HL-60 (cell line): ENCODE measurements at regions not wholly inside any gene's neighbourhood (a gene's known extent, or its start where the extent isn't known, plus 50 kb on each side); places are given as distances from the start of the nearest gene placed in this dataset.

Experiments used
- DNase-seq, 2 experiments: peaks; one replicate each; pipeline ENCODE4 v3.0.0-alpha.2; 2010 to 2020; ENCODE audit warnings: low read depth in 1 of 2, low spot score in 1 of 2
- H3K27ac ChIP-seq: fragments of 250-450 bp; sonication (Bioruptor Pico); replicated peaks from 2 replicates; pipeline ENCODE4 v1.5.1; 2020; ENCODE audit warnings: mild to moderate bottlenecking, moderate library complexity
- H3K27me3 ChIP-seq: fragments of 250-450 bp; sonication (Bioruptor Pico); 2 replicates; pipeline ENCODE4 v1.5.1; 2021; ENCODE audit warnings: mild to moderate bottlenecking, moderate library complexity; ENCODE audit not compliant: insufficient read depth, poor library complexity, severe bottlenecking
- H3K4me3 ChIP-seq: replicated peaks from 2 replicates; pipeline ENCODE4 v1.5.1; 2011; ENCODE audit warnings: mild to moderate bottlenecking, control low read depth, low read length; ENCODE audit not compliant: insufficient read depth
- CTCF ChIP-seq: IDR thresholded peaks from one replicate; pipeline ENCODE4 v1.5.1; 2011; ENCODE audit warnings: low read length, control low read depth, inconsistent platforms; ENCODE audit not compliant: insufficient read depth
- GABPA ChIP-seq: IDR thresholded peaks from 2 replicates; pipeline ENCODE4 v1.6.1; 2012; ENCODE audit warnings: low read depth
- POLR2AphosphoS5 ChIP-seq: IDR thresholded peaks from 2 replicates; pipeline ENCODE4 v1.6.1; 2012; ENCODE audit warnings: low read depth
- REST ChIP-seq: IDR thresholded peaks from 2 replicates; pipeline ENCODE4 v1.6.1; 2012; ENCODE audit warnings: low read depth; ENCODE audit not compliant: insufficient replicate concordance
- SPI1 ChIP-seq: IDR thresholded peaks from 2 replicates; pipeline ENCODE4 v1.6.1; 2012; ENCODE audit warnings: low read depth, mild to moderate bottlenecking, borderline replicate concordance

DNA sequence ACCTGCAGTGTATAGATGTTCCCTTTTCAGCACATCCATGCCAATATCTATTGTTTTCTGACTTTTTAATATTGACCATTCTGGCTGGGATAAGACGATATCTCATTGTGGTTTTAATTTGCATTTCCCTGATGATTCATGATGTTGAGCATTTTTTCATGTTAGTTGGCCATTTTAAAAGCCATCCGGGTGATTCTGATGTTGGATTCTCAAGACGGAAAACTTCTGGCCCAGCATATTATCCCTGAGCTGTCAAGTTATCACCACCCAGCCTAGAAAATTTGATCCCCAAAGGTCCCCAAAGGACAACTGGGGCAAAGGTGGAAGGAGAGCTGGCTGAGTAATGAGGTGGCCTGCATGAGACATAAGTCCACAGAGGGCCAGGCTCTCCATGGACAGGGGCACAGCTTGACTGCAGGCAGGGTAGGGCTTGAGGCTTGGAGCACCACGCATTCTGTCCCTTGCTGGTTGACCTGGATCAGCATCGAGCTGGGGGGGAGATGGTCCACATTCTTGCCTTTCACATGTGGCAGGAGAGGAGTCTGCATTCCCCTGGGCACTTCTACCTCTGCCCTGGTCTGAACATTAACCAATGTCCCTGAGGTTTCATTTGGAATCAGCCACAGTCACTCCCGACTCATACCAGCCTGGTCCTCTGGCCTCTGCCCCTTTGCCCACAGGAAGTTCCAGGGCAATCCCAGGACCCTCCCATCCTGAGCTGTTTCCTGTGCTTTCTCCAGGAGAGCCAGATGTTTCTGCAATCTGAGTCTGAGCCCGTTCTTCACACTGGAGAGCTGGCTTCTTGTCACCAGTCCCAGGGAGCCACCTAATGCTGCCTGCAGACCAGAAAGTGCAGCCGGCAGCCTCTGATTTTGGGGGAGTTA, 69.2 kb downstream of the ISG20 start:
- Histone ChIP-seq H3K27me3 (peaks cover 33% of the 10 kb centered on the region), H3K27ac (no peak overlapping the region), H3K4me3 (no peak overlapping the region)
- TF ChIP-seq SPI1 (no peak), GABPA (no peak), POLR2AphosphoS5 (no peak), REST (no peak), CTCF (no peak)
- DNase-seq = no peak

DNA sequence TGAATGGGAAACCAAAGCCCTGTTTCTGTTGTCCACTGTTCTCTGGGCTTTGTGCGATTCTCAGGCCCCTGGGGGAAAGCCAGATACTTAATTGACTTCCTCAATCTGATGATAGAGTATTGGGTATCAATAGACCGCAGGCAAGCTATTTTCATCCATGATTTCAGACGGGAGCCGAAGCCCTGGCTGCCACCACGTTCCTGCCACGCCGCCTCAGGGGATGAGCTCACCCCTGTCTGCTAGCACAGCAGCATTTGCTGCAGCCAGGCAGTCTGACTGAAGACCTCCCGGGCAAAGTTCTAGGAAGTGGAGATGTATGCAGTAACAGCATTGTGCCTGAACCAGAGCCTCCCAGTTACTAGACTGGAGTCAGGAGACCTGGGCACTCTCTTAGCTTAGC, 69.8 kb downstream of the ISG20 start:
- peak; percentile 11 to 12 for DNase-seq
- no peak for TF ChIP-seq POLR2AphosphoS5
- TF ChIP-seq GABPA = no peak
- TF ChIP-seq REST = no peak
- peak; percentile 20; the same call in 1 of the 2 replicates for TF ChIP-seq SPI1
- no peak for TF ChIP-seq CTCF
- H3K4me3 ChIP-seq = no peak overlapping the region
- no peak overlapping the region for H3K27ac ChIP-seq
- peaks cover 32% of the 10 kb centered on the region for H3K27me3 ChIP-seq

DNA sequence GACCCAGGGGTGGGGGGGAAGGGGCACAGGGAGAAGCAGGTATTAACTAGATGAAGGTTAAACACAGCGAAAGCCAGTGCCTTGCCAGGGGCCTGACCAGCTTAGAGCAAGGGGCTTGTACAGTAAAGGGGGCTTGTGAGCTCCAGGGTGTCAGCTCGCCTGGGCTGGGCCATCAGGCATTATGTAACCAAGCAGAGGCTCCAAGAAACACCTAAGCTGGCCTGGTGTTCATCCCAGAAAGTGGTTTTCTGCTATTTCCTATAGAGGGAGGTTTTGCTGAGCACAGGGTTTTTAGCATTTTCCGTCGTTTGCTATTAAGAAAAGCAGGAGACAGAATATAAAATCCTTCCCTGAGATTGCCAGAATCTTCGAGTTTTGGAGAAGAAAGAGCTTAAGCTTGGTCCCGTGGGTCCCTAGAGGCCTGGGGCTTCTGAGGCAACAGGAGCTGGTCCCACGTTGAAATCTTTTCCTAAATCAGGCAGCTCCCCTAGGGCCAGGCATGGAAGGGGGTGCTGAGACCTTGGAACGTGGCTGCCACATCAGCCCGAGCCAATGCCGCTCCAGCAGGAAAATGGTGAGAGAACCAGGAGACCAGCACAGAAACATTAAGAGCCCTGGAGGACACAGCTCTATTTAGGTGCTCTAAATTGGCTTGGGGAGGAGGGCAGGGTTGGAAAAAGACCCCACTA, 71.4 kb downstream of the ISG20 start:
- DNase-seq = no peak
- TF ChIP-seq SPI1 (no peak), GABPA (no peak), POLR2AphosphoS5 (no peak), REST (no peak)
- no peak overlapping the region for H3K4me3 ChIP-seq
- H3K27ac ChIP-seq = no peak overlapping the region
- H3K27me3 ChIP-seq = peaks cover 17% of the 10 kb centered on the region
